Fibroblast of lung (primary cell): ENCODE measurements at regions not wholly inside any gene's neighbourhood (a gene's known extent, or its start where the extent isn't known, plus 50 kb on each side); places are given as distances from the start of the nearest gene placed in this dataset.

Source experiments
- DNase-seq, 2 donors: peaks; one replicate each; pipeline versions ENCODE4 v3.0.0 to v3.0.0-alpha.2; 2010; ENCODE audit warnings: low read depth in 2 of 2
- H2AFZ ChIP-seq: 2 replicates; pipeline ENCODE4 v1.5.1; 2012; ENCODE audit warnings: low read length, control low read depth, inconsistent platforms
- H3K27ac ChIP-seq: 2 replicates; pipeline ENCODE4 v1.5.1; 2011; ENCODE audit warnings: low read length, control low read depth; ENCODE audit not compliant: insufficient read depth
- H3K27me3 ChIP-seq: 2 replicates; pipeline ENCODE4 v1.5.1; 2011; ENCODE audit warnings: mild to moderate bottlenecking, low read length; ENCODE audit not compliant: control insufficient read depth, insufficient read depth
- H3K36me3 ChIP-seq: 2 replicates; pipeline ENCODE4 v1.5.1; 2011; ENCODE audit warnings: low read length; ENCODE audit not compliant: control insufficient read depth, insufficient read depth
- H3K4me1 ChIP-seq: 2 replicates; pipeline ENCODE4 v1.5.1; 2011; ENCODE audit warnings: low read length; ENCODE audit not compliant: control insufficient read depth, insufficient read depth; ENCODE audit errors: extremely low read depth
- H3K4me2 ChIP-seq: 2 replicates; pipeline ENCODE4 v1.5.1; 2011; ENCODE audit warnings: low read length, control low read depth; ENCODE audit not compliant: insufficient read depth; ENCODE audit errors: extremely low read depth
- H3K4me3 ChIP-seq, 4 experiments: fragments of 200-600 bp in 1 of 4; sonication (generic) in 1 of 4; replicated peaks in 1 of 4; 2 replicates each; pipeline ENCODE4 v1.5.1; 2011 to 2016; ENCODE audit warnings: low read length in 4 of 4, low read depth in 3 of 4, mild to moderate bottlenecking in 3 of 4, control low read depth in 2 of 4, inconsistent platforms in 1 of 4, mixed read lengths in 1 of 4; ENCODE audit not compliant: insufficient read depth in 1 of 4; ENCODE audit errors: control extremely low read depth in 1 of 4
- H3K79me2 ChIP-seq: 2 replicates; pipeline ENCODE4 v1.5.1; 2012; ENCODE audit warnings: mild to moderate bottlenecking, low read length, inconsistent platforms; ENCODE audit not compliant: control insufficient read depth, insufficient read depth
- H3K9ac ChIP-seq: 2 replicates; pipeline ENCODE4 v1.5.1; 2011; ENCODE audit warnings: mild to moderate bottlenecking, low read length, control low read depth; ENCODE audit not compliant: insufficient read depth
- H3K9me3 ChIP-seq: 2 replicates; pipeline ENCODE4 v1.5.1; 2012; ENCODE audit warnings: low read depth, low read length; ENCODE audit not compliant: control insufficient read depth, insufficient read depth
- H4K20me1 ChIP-seq: 2 replicates; pipeline ENCODE4 v1.5.1; 2011; ENCODE audit warnings: low read length; ENCODE audit not compliant: control insufficient read depth, insufficient read depth; ENCODE audit errors: extremely low read depth
- CTCF ChIP-seq, 2 donors: IDR thresholded peaks in 1 of 2; conservative IDR thresholded peaks in 1 of 2; 1 replicate in 1 of 2; 2 replicates in 1 of 2; pipeline ENCODE4 v1.5.1; 2011 to 2012; ENCODE audit warnings: low read length in 2 of 2, control low read depth in 1 of 2, inconsistent platforms in 1 of 2, low read depth in 1 of 2, mild to moderate bottlenecking in 1 of 2
- EZH2 ChIP-seq: IDR thresholded peaks from 2 replicates; pipeline ENCODE4 v1.5.1; 2012; ENCODE audit warnings: low read length, control low read depth, mild to moderate bottlenecking; ENCODE audit errors: missing control alignments

GRCh38 chr10:52631146-52631545, 141.4 kb downstream of the MBL2 start:
- Histone ChIP-seq H2AFZ (no peak overlapping the region), H3K9me3 (no peaks in the 10 kb centered on the region), H3K36me3 (no peaks in the 10 kb centered on the region), H3K9ac (no peak overlapping the region), H3K4me3 (no peak overlapping the region), H3K27ac (no peak overlapping the region), H3K4me1 (no peaks in the 10 kb centered on the region), H3K27me3 (no peaks in the 10 kb centered on the region), H3K4me2 (no peak overlapping the region), H3K79me2 (no peaks in the 10 kb centered on the region), H4K20me1 (no peaks in the 10 kb centered on the region)
- no peak for TF ChIP-seq EZH2
- TF ChIP-seq CTCF (conservative IDR thresholded peaks at IDR 0.05 in 1 of 2, IDR thresholded peaks at IDR 0.05 in 1 of 2; ENCODE audit: low read depth in 1 of 2, low read length in 2 of 2), result no peak
- no peak for DNase-seq

GRCh38 chr10:52631648-52632047, 140.9 kb downstream of the MBL2 start:
- Histone ChIP-seq H3K79me2 (no peaks in the 10 kb centered on the region), H3K4me2 (no peak overlapping the region), H3K36me3 (no peaks in the 10 kb centered on the region), H4K20me1 (no peaks in the 10 kb centered on the region), H3K4me1 (no peaks in the 10 kb centered on the region), H3K9ac (no peak overlapping the region), H3K9me3 (no peaks in the 10 kb centered on the region), H2AFZ (no peak overlapping the region), H3K27ac (no peak overlapping the region), H3K27me3 (no peaks in the 10 kb centered on the region), H3K4me3 (no peak overlapping the region)
- TF ChIP-seq EZH2, result no peak
- TF ChIP-seq CTCF (conservative IDR thresholded peaks at IDR 0.05 in 1 of 2, IDR thresholded peaks at IDR 0.05 in 1 of 2; ENCODE audit: low read depth in 1 of 2, low read length in 2 of 2), result no peak
- DNase-seq, result no peak

GRCh38 chr10:52632591-52632990, 140.0 kb downstream of the MBL2 start:
- Histone ChIP-seq H3K9me3 (no peaks in the 10 kb centered on the region), H2AFZ (no peak overlapping the region), H3K4me1 (no peaks in the 10 kb centered on the region), H3K36me3 (no peaks in the 10 kb centered on the region), H3K79me2 (no peaks in the 10 kb centered on the region), H3K4me2 (no peak overlapping the region), H3K4me3 (no peak overlapping the region), H3K27me3 (no peaks in the 10 kb centered on the region), H4K20me1 (no peaks in the 10 kb centered on the region), H3K9ac (no peak overlapping the region), H3K27ac (no peak overlapping the region)
- TF ChIP-seq CTCF (conservative IDR thresholded peaks at IDR 0.05 in 1 of 2, IDR thresholded peaks at IDR 0.05 in 1 of 2; ENCODE audit: low read depth in 1 of 2, low read length in 2 of 2) (no peak), EZH2 (no peak)
- DNase-seq, result no peak
